ENCODE measurements at regions not wholly inside any gene's neighbourhood (a gene's known extent, or its start where the extent isn't known, plus 50 kb on each side); places are given as distances from the start of the nearest gene placed in this dataset.
A peak's percentile ranks its signal among the peaks of the same experiment; 100 is the strongest.

DNA sequence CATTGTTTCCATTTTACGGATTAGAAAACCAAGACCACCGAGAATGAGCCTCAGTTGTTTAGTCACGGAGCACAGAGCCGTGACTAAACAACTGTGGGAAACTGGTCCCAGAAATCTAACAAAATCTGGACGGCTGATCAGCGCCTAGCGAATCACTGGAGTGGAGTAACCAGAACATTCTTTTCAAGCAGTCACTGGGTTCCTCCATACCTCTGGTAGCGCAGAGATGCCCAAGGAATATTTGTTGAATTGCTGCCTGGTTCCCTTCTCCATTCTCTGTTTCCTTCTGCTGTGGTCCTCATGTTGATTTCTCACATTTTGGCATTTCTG lies 62.0 kb downstream of the GPX5 start:
- intact Hi-C loops (cut with micrococcal nuclease; ENCODE audit: unreplicated experiment): loop anchor here (2.0 to 10.0 kb wide), 6 partner anchors 45 to 453 kb away; partner anchors contain the start of gene ZSCAN12
- Histone ChIP-seq H3K9me2 (ENCODE audit: insufficient read depth) (no peaks in the 10 kb centered on the region), H3F3A (ENCODE audit: insufficient read depth, low read depth) (peaks cover 29% of the 10 kb centered on the region), H3K4me1 (replicated peaks; ENCODE audit: insufficient read depth) (peaks cover 32% of the 10 kb centered on the region), H4K20me1 (ENCODE audit: insufficient read depth) (no peaks in the 10 kb centered on the region), H3K36me3 (ENCODE audit: low read depth) (no peaks in the 10 kb centered on the region), H3K4me2 (peak overlapping the region; percentile 86), H2AFZ (peak overlapping the region; percentile 96), H3K79me2 (ENCODE audit: low read depth) (0 out of 2 replicates have a peak, but pooled peaks cover 10% of the 10 kb centered on the region), H3K4me3 (peak overlapping the region; percentile 98), H3K27ac (peak overlapping the region; percentile 34; the same call in 1 of the 2 replicates), H3K27me3 (ENCODE audit: insufficient read depth, low read depth) (no peaks in the 10 kb centered on the region), H3K9me3 (ENCODE audit: insufficient read depth, low read depth) (no peaks in the 10 kb centered on the region; the same call in 1 of the 2 replicates)
- ChIA-PET CTCF (no interaction called here), POLR2A (ENCODE audit: unreplicated experiment) (no interaction called here)
- TF ChIP-seq, protein P1, sequence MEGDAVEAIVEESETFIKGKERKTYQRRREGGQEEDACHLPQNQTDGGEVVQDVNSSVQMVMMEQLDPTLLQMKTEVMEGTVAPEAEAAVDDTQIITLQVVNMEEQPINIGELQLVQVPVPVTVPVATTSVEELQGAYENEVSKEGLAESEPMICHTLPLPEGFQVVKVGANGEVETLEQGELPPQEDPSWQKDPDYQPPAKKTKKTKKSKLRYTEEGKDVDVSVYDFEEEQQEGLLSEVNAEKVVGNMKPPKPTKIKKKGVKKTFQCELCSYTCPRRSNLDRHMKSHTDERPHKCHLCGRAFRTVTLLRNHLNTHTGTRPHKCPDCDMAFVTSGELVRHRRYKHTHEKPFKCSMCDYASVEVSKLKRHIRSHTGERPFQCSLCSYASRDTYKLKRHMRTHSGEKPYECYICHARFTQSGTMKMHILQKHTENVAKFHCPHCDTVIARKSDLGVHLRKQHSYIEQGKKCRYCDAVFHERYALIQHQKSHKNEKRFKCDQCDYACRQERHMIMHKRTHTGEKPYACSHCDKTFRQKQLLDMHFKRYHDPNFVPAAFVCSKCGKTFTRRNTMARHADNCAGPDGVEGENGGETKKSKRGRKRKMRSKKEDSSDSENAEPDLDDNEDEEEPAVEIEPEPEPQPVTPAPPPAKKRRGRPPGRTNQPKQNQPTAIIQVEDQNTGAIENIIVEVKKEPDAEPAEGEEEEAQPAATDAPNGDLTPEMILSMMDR (conservative IDR thresholded peaks at IDR 0.05): no peak
- TF ChIP-seq EZH2 (IDR thresholded peaks at IDR 0.05; ENCODE audit: low read depth): no peak
- no peak for DNase-seq
- BruUV-seq (replicated peaks): no TSS peak

DNA sequence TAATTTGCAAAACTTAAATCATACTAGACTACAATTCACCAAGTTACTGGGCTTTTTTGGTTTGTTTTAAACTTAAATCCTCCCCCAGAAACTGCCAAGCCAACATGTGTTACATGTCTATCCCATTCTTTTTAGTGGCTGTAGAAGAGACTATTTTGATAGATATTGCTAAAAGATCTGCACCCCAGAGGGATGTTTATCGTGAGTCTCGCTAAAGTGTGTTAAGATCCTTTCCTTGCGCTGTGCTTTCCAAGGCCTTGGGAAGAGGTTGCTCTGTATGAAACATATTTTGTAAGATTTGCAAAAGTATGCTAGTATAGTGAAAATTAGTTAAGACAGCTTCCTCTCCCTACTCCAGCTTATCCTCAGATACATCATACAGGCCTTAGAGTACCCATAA lies 63.0 kb downstream of the GPX5 start:
- H2AFZ ChIP-seq: peak overlapping the region; percentile 28; the same call in 1 of the 2 replicates
- CTCF ChIA-PET: no interaction called here
- H3K4me3 ChIP-seq: peak overlapping the region; percentile 39; the same call in 1 of the 2 replicates
- H3K4me1 ChIP-seq (replicated peaks; ENCODE audit: insufficient read depth): peaks cover 32% of the 10 kb centered on the region
- no peaks in the 10 kb centered on the region for H3K27me3 ChIP-seq (ENCODE audit: insufficient read depth, low read depth)
- H3F3A ChIP-seq (ENCODE audit: insufficient read depth, low read depth): peaks cover 29% of the 10 kb centered on the region
- BruUV-seq (replicated peaks): no TSS peak
- no peaks in the 10 kb centered on the region for H3K9me2 ChIP-seq (ENCODE audit: insufficient read depth)
- POLR2A ChIA-PET (ENCODE audit: unreplicated experiment): no interaction called here
- intact Hi-C loops (cut with micrococcal nuclease; ENCODE audit: unreplicated experiment): loop anchor here (5.0 to 10.0 kb wide), 5 partner anchors 46 to 454 kb away; no protein-coding TSS in a partner anchor
- peak overlapping the region; percentile 86 for H3K4me2 ChIP-seq
- no peak for TF ChIP-seq EZH2 (IDR thresholded peaks at IDR 0.05; ENCODE audit: low read depth)
- TF ChIP-seq, protein P1 (conservative IDR thresholded peaks at IDR 0.05): no peak
- H3K27ac ChIP-seq: peak overlapping the region; percentile 37
- H3K9me3 ChIP-seq (ENCODE audit: insufficient read depth, low read depth): no peaks in the 10 kb centered on the region; the same call in 1 of the 2 replicates
- no peak for DNase-seq
- 0 out of 2 replicates have a peak, but pooled peaks cover 10% of the 10 kb centered on the region for H3K79me2 ChIP-seq (ENCODE audit: low read depth)
- H4K20me1 ChIP-seq (ENCODE audit: insufficient read depth): no peaks in the 10 kb centered on the region
- H3K36me3 ChIP-seq (ENCODE audit: low read depth): no peaks in the 10 kb centered on the region

DNA sequence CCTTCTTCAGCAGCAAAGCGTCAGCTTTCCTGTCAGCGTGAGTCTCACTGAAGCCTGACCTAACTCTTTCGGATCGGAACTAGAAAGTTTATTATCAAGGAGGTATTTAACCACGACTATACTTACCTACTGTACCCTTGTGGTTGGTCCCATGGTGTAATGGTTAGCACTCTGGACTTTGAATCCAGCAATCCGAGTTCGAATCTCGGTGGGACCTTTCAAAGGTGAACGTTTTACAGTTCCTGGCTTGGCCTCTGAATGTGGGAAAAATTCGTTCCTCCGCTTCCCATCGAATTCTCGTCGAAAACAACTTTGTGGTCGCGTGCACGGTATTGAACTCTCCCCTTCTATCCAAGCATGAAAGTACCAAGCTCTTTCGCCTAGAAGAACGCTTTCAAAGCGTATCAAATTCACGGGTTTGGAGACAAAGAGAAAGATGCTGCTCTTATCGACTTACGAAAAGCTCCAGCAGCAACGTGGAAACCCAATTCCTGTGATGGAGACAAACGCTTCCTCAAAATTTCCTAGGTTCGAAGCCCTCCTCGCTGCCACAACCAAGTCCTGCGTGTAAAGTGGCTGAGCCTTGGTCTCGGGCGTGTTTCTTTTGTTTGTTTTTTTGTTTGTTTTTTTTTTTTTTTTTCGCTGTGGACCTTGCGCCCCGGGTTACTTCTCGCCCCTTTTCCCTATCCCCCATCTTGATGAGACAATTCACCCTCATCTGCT lies 63.7 kb downstream of the GPX5 start:
- ChIA-PET CTCF (interaction anchor here (0.5 to 0.7 kb wide), 2 partner anchors 154 to 875 kb away, joined by 3 read pairs; no protein-coding TSS in a partner anchor), POLR2A (ENCODE audit: unreplicated experiment) (interaction anchor here (0.7 kb wide), 2 partner anchors 8 to 48 kb away, joined by 3 to 5 read pairs; no protein-coding TSS in a partner anchor)
- DNase-seq: peak; percentile 78 to 87
- no peaks in the 10 kb centered on the region; the same call in 1 of the 2 replicates for H3K9me3 ChIP-seq (ENCODE audit: insufficient read depth, low read depth)
- H3F3A ChIP-seq (ENCODE audit: insufficient read depth, low read depth): peaks cover 29% of the 10 kb centered on the region
- H2AFZ ChIP-seq: peak overlapping the region; percentile 28
- H3K79me2 ChIP-seq (ENCODE audit: low read depth): 0 out of 2 replicates have a peak, but pooled peaks cover 10% of the 10 kb centered on the region
- H3K27me3 ChIP-seq (ENCODE audit: insufficient read depth, low read depth): no peaks in the 10 kb centered on the region
- TF ChIP-seq, protein P1 (conservative IDR thresholded peaks at IDR 0.05): no peak
- TSS peak; percentile 100 for BruUV-seq (replicated peaks)
- no peaks in the 10 kb centered on the region for H4K20me1 ChIP-seq (ENCODE audit: insufficient read depth)
- peak overlapping the region; percentile 39; the same call in 1 of the 2 replicates for H3K4me3 ChIP-seq
- H3K36me3 ChIP-seq (ENCODE audit: low read depth): no peaks in the 10 kb centered on the region
- H3K4me1 ChIP-seq (replicated peaks; ENCODE audit: insufficient read depth): peaks cover 32% of the 10 kb centered on the region
- H3K27ac ChIP-seq: peak overlapping the region; percentile 37; the same call in 1 of the 2 replicates
- intact Hi-C loops (cut with micrococcal nuclease; ENCODE audit: unreplicated experiment): loop anchor here (5.0 to 10.0 kb wide), 5 partner anchors 47 to 455 kb away; no protein-coding TSS in a partner anchor
- H3K4me2 ChIP-seq: peak overlapping the region; percentile 86
- H3K9me2 ChIP-seq (ENCODE audit: insufficient read depth): no peaks in the 10 kb centered on the region

Measured in PC-9 (cell line).